OCI-LY1 (cell line): ENCODE measurements at regions not wholly inside any gene's neighbourhood (a gene's known extent, or its start where the extent isn't known, plus 50 kb on each side); places are given as distances from the start of the nearest gene placed in this dataset.

Source experiments
- H2AFZ ChIP-seq: fragments of 200-600 bp; sonication (generic), shearing (Covaris generic); 2 replicates; pipeline ENCODE4 v1.6.0; 2014; ENCODE audit warnings: antibody characterized with exemption, mild to moderate bottlenecking, low read length
- H3F3A ChIP-seq: fragments of 200-600 bp; sonication (generic), shearing (Covaris generic); 2 replicates; pipeline ENCODE4 v1.6.0; 2014; ENCODE audit warnings: mild to moderate bottlenecking, antibody characterized with exemption, low read length, moderate library complexity; ENCODE audit not compliant: insufficient read depth
- H3K27ac ChIP-seq: fragments of 200-600 bp; sonication (generic); 2 replicates; pipeline ENCODE4 v1.5.1; 2014; ENCODE audit warnings: low read length, mixed run types, mild to moderate bottlenecking, low read depth; ENCODE audit not compliant: poor library complexity, severe bottlenecking
- H3K27me3 ChIP-seq: fragments of 200-600 bp; sonication (generic); 2 replicates; pipeline ENCODE4 v1.6.0; 2014; ENCODE audit warnings: antibody characterized with exemption, mild to moderate bottlenecking, low read length, moderate library complexity; ENCODE audit not compliant: insufficient read depth
- H3K36me3 ChIP-seq: fragments of 200-600 bp; sonication (generic); 2 replicates; pipeline ENCODE4 v1.6.1; 2014; ENCODE audit warnings: mild to moderate bottlenecking, antibody characterized with exemption, low read length, moderate library complexity, mixed read lengths; ENCODE audit not compliant: insufficient read depth
- H3K4me1 ChIP-seq: fragments of 200-600 bp; sonication (generic); 2 replicates; pipeline ENCODE4 v1.5.1; 2014; ENCODE audit warnings: mild to moderate bottlenecking, low read length, moderate library complexity; ENCODE audit not compliant: insufficient read depth, severe bottlenecking
- H3K4me2 ChIP-seq: fragments of 200-600 bp; sonication (generic), shearing (Covaris generic); 2 replicates; pipeline ENCODE4 v1.6.1; 2014; ENCODE audit warnings: low read length
- H3K4me3 ChIP-seq: fragments of 200-600 bp; sonication (generic); 2 replicates; pipeline ENCODE4 v1.5.1; 2014; ENCODE audit warnings: low read length, low read depth, mild to moderate bottlenecking, mixed read lengths; ENCODE audit not compliant: poor library complexity, severe bottlenecking
- H3K79me2 ChIP-seq: fragments of 200-600 bp; shearing (Covaris generic); 2 replicates; pipeline ENCODE4 v1.6.1; 2016; ENCODE audit warnings: mixed run types, low read length, mixed read lengths; ENCODE audit not compliant: insufficient read depth
- H3K9ac ChIP-seq: fragments of 200-600 bp; sonication (generic), shearing (Covaris generic); 2 replicates; pipeline ENCODE4 v1.6.1; 2014; ENCODE audit warnings: mild to moderate bottlenecking, low read length, mixed read lengths
- H3K9me2 ChIP-seq: fragments of 200-600 bp; sonication (generic), shearing (Covaris generic); 2 replicates; pipeline ENCODE4 v1.6.1; 2014; ENCODE audit warnings: low read depth, mild to moderate bottlenecking, low read length, mixed read lengths
- H3K9me3 ChIP-seq: fragments of 200-600 bp; shearing (Covaris generic); 2 replicates; pipeline ENCODE4 v1.6.1; 2014; ENCODE audit warnings: low read length, mixed read lengths
- H4K20me1 ChIP-seq: fragments of 200-600 bp; sonication (generic), shearing (Covaris generic); 2 replicates; pipeline ENCODE4 v1.6.0; 2016; ENCODE audit warnings: mild to moderate bottlenecking, low read length; ENCODE audit not compliant: insufficient read depth
- CTCF ChIP-seq: fragments of 200-600 bp; sonication (generic), shearing (Covaris generic); IDR thresholded peaks from 2 replicates; pipeline ENCODE4 v1.5.1; 2017; ENCODE audit warnings: mild to moderate bottlenecking, antibody characterized with exemption, low read length, moderate library complexity, mixed read lengths
- EZH2 ChIP-seq: fragments of 200-600 bp; sonication (generic), shearing (Covaris generic); IDR thresholded peaks from 2 replicates; pipeline ENCODE4 v1.8.0; 2017; ENCODE audit warnings: borderline replicate concordance, mixed run types, mild to moderate bottlenecking, antibody characterized with exemption, low read length, moderate library complexity, mixed read lengths

GRCh38 chr12:20024194-20024593 lies 344.1 kb upstream of the PDE3A start:
- Histone ChIP-seq H3K36me3 (no peaks in the 10 kb centered on the region), H3F3A (no peaks in the 10 kb centered on the region), H3K27ac (no peak overlapping the region), H3K79me2 (no peaks in the 10 kb centered on the region), H3K9ac (no peak overlapping the region), H3K9me2 (no peaks in the 10 kb centered on the region), H4K20me1 (no peaks in the 10 kb centered on the region), H3K4me1 (no peaks in the 10 kb centered on the region), H3K4me3 (no peak overlapping the region), H3K4me2 (no peak overlapping the region), H3K9me3 (no peaks in the 10 kb centered on the region), H3K27me3 (no peaks in the 10 kb centered on the region), H2AFZ (no peak overlapping the region)
- no peak for TF ChIP-seq EZH2
- no peak for TF ChIP-seq CTCF

- no peak overlapping the region for H3K9ac ChIP-seq
- no peaks in the 10 kb centered on the region for H3K4me1 ChIP-seq
- H3K4me2 ChIP-seq = no peak overlapping the region
- no peaks in the 10 kb centered on the region for H3K9me3 ChIP-seq
- no peaks in the 10 kb centered on the region for H3K79me2 ChIP-seq
- H3K9me2 ChIP-seq = no peaks in the 10 kb centered on the region
- H2AFZ ChIP-seq = no peak overlapping the region
- no peak overlapping the region for H3K27ac ChIP-seq
- H3K36me3 ChIP-seq = no peaks in the 10 kb centered on the region
- H3K4me3 ChIP-seq = no peak overlapping the region
- no peaks in the 10 kb centered on the region for H3F3A ChIP-seq
- no peaks in the 10 kb centered on the region for H4K20me1 ChIP-seq
- H3K27me3 ChIP-seq = no peaks in the 10 kb centered on the region
- TF ChIP-seq EZH2 (no peak), CTCF (no peak)
Measured at GRCh38 chr12:20028033-20028432, 340.3 kb upstream of the PDE3A start.

- no peak overlapping the region for H2AFZ ChIP-seq
- no peaks in the 10 kb centered on the region for H3K9me2 ChIP-seq
- H3K9ac ChIP-seq = no peak overlapping the region
- no peak for TF ChIP-seq EZH2
- no peak for TF ChIP-seq CTCF
- H3K27me3 ChIP-seq = no peaks in the 10 kb centered on the region
- no peaks in the 10 kb centered on the region for H3K79me2 ChIP-seq
- H3K4me3 ChIP-seq = no peak overlapping the region
- H3F3A ChIP-seq = no peaks in the 10 kb centered on the region
- no peak overlapping the region for H3K27ac ChIP-seq
- H3K4me2 ChIP-seq = no peak overlapping the region
- H4K20me1 ChIP-seq = no peaks in the 10 kb centered on the region
- H3K9me3 ChIP-seq = no peaks in the 10 kb centered on the region
- H3K4me1 ChIP-seq = no peaks in the 10 kb centered on the region
- no peaks in the 10 kb centered on the region for H3K36me3 ChIP-seq
Measured at GRCh38 chr12:20030826-20031225, 337.5 kb upstream of the PDE3A start.
